ENCODE measurements at regions not wholly inside any gene's neighbourhood (a gene's known extent, or its start where the extent isn't known, plus 50 kb on each side); places are given as distances from the start of the nearest gene placed in this dataset.

GRCh38 chr19:30320916-30321315 is 51.3 kb upstream of the ZNF536 start:
- TF ChIP-seq, protein P1, sequence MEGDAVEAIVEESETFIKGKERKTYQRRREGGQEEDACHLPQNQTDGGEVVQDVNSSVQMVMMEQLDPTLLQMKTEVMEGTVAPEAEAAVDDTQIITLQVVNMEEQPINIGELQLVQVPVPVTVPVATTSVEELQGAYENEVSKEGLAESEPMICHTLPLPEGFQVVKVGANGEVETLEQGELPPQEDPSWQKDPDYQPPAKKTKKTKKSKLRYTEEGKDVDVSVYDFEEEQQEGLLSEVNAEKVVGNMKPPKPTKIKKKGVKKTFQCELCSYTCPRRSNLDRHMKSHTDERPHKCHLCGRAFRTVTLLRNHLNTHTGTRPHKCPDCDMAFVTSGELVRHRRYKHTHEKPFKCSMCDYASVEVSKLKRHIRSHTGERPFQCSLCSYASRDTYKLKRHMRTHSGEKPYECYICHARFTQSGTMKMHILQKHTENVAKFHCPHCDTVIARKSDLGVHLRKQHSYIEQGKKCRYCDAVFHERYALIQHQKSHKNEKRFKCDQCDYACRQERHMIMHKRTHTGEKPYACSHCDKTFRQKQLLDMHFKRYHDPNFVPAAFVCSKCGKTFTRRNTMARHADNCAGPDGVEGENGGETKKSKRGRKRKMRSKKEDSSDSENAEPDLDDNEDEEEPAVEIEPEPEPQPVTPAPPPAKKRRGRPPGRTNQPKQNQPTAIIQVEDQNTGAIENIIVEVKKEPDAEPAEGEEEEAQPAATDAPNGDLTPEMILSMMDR (IDR thresholded peaks at IDR 0.05 in 4 of 5, conservative IDR thresholded peaks at IDR 0.05 in 1 of 5), result no peak
- no peak for TF ChIP-seq POLR2A (IDR thresholded peaks at IDR 0.05)

Measured in gastrocnemius medialis (tissue), 4 donors.